HepG2 (cell line): ENCODE measurements at regions not wholly inside any gene's neighbourhood (a gene's known extent, or its start where the extent isn't known, plus 50 kb on each side); places are given as distances from the start of the nearest gene placed in this dataset.

Experiments used
- ATAC-seq: fragments of 200-7000 bp; cut with Tn5 transposase; 3 replicates; pipeline ENCODE4 v1.9.1; 2020; ENCODE audit warnings: mild to moderate bottlenecking, moderate library complexity
- BruUV-seq: library from RNA; stranded (reverse); fragments of 400-500 nt; replicated peaks from 2 replicates; lab custom pipeline; 2021; lab: Mats Ljungman, UMichigan
- CTCF ChIA-PET: fragments of 300-600 bp; formaldehyde crosslinking; extraction: SDS; loops from one replicate; lab custom pipeline; 2021; ENCODE audit warnings: low total read pairs, inconsistent platforms, low intra/inter-chr PET ratio; lab: Yijun Ruan, JAX
- POLR2A ChIA-PET: fragments of 350-600 bp; sonication (Branson Sonifier 250); formaldehyde crosslinking; loops from one replicate; lab custom pipeline; 2020; ENCODE audit warnings: antibody characterized with exemption, inconsistent platforms; lab: Yijun Ruan, JAX
- DNase-seq: peaks from one replicate; pipeline ENCODE4 v3.0.0-alpha.2; 2015; ENCODE audit warnings: low spot score
- FAIRE-seq: peaks from 3 replicates; lab custom pipeline; 2011; peaks lifted over from hg19 to GRCh38; lab: Jason Lieb, UNC
- H2AFZ ChIP-seq: one replicate; pipeline ENCODE4 v1.6.1; 2011; ENCODE audit warnings: low read length, inconsistent platforms
- H3K27ac ChIP-seq: fragments of 300-600 bp; 3 replicates; pipeline ENCODE4 v1.8.0; 2011; ENCODE audit warnings: mixed run types, mild to moderate bottlenecking, mixed read lengths, low read length, inconsistent platforms; ENCODE audit not compliant: insufficient read depth; ENCODE audit errors: extremely low read length
- H3K27me3 ChIP-seq, 2 experiments: fragments of 200-600 bp in 1 of 2; 2 replicates in 1 of 2; 3 replicates in 1 of 2; pipeline versions ENCODE4 v1.6.0 to v1.8.0; 2011; ENCODE audit warnings: low read length in 2 of 2, mild to moderate bottlenecking in 2 of 2, moderate library complexity in 2 of 2, inconsistent platforms in 1 of 2; ENCODE audit not compliant: insufficient read depth in 2 of 2, control insufficient read depth in 1 of 2
- H3K36me3 ChIP-seq, 2 experiments: fragments of 200-600 bp in 1 of 2; replicated peaks in 1 of 2; 2 replicates in 1 of 2; 3 replicates in 1 of 2; pipeline versions ENCODE4 v1.5.1 to v1.8.0; 2011; ENCODE audit warnings: low read length in 2 of 2, inconsistent platforms in 1 of 2; ENCODE audit not compliant: insufficient read depth in 2 of 2, control insufficient read depth in 1 of 2
- H3K4me1 ChIP-seq: 2 replicates; pipeline ENCODE4 v1.5.1; 2012; ENCODE audit warnings: low read length, inconsistent platforms; ENCODE audit not compliant: insufficient read depth
- H3K4me2 ChIP-seq: 2 replicates; pipeline ENCODE4 v1.6.0; 2011; ENCODE audit warnings: low read depth, low read length, inconsistent platforms
- H3K4me3 ChIP-seq, 3 experiments: fragments of 200-600 bp in 1 of 3; sonication (generic), shearing (Covaris generic) in 1 of 3; replicated peaks in 1 of 3; 2 replicates each; pipeline ENCODE4 v1.5.1; 2011 to 2016; ENCODE audit warnings: low read length in 3 of 3, inconsistent platforms in 2 of 3, low read depth in 2 of 3, mild to moderate bottlenecking in 2 of 3, control low read depth in 1 of 3, mixed read lengths in 1 of 3; ENCODE audit not compliant: insufficient read depth in 1 of 3
- H3K79me2 ChIP-seq: one replicate; pipeline ENCODE4 v1.6.1; 2011; ENCODE audit warnings: low read length, inconsistent platforms; ENCODE audit not compliant: insufficient read depth
- H3K9ac ChIP-seq: 2 replicates; pipeline ENCODE4 v1.6.0; 2011; ENCODE audit warnings: mild to moderate bottlenecking, low read depth, low read length, inconsistent platforms; ENCODE audit not compliant: insufficient read depth
- H3K9me3 ChIP-seq: 2 replicates; pipeline ENCODE4 v1.5.1; 2012; ENCODE audit warnings: mild to moderate bottlenecking, low read length
- H4K20me1 ChIP-seq: 2 replicates; pipeline ENCODE4 v1.6.0; 2011; ENCODE audit warnings: inconsistent platforms, mild to moderate bottlenecking, low read length, moderate library complexity; ENCODE audit not compliant: insufficient read depth
- GPN1 ChIP-seq: sonication (generic); formaldehyde crosslinking; IDR thresholded peaks from 2 replicates; pipeline ENCODE4 v1.5.1; 2020; ENCODE audit warnings: missing genetic modification reagents, borderline replicate concordance
- HDAC1 ChIP-seq: sonication (generic); formaldehyde crosslinking; IDR thresholded peaks from 2 replicates; pipeline ENCODE4 v1.5.1; 2020; ENCODE audit warnings: mild to moderate bottlenecking, missing genetic modification reagents
- KLF16 ChIP-seq, 2 experiments: sonication (generic) in 1 of 2; formaldehyde crosslinking in 1 of 2; IDR thresholded peaks; 2 replicates each; pipeline versions ENCODE4 v1.6.1 to v1.8.0; 2016 to 2023; ENCODE audit warnings: missing genetic modification reagents in 2 of 2, missing compliant biosample characterization in 1 of 2
- POGZ ChIP-seq: sonication (generic); formaldehyde crosslinking; IDR thresholded peaks from 2 replicates; pipeline ENCODE4 v1.4.0; 2020; ENCODE audit warnings: mild to moderate bottlenecking, missing genetic modification reagents
- ZFP1 ChIP-seq: IDR thresholded peaks from 2 replicates; pipeline ENCODE4 v1.6.1; 2016
- ZNF446 ChIP-seq: sonication (generic); formaldehyde crosslinking; IDR thresholded peaks from 2 replicates; pipeline ENCODE4 v1.5.0; 2020; ENCODE audit warnings: mild to moderate bottlenecking, missing genetic modification reagents
- ZNF615 ChIP-seq: sonication (generic); formaldehyde crosslinking; IDR thresholded peaks from 2 replicates; pipeline ENCODE4 v1.5.0; 2020; ENCODE audit warnings: mild to moderate bottlenecking, missing genetic modification reagents, borderline replicate concordance
- WGBS: methylation state at CpG from one replicate; pipeline ENCODE4 v1.1.6; 2017; ENCODE audit warnings: low lambda C conversion rate; 5-methylcytosine and 5-hydroxymethylcytosine counted together
- in situ Hi-C: cut with HindIII; loops from 2 replicates; pipeline ENCODE4 v1.10.0; 2017; ENCODE audit warnings: low pct_unique_long_range_greater_than_20kb; ENCODE audit not compliant: extremely low pct_ligation_motif_present
- intact Hi-C: fragments of 100-400 bp; cut with micrococcal nuclease; formaldehyde crosslinking; loops from one replicate; pipeline ENCODE4 v1.10.0; 2022; ENCODE audit not compliant: unreplicated experiment
- TF ChIP-seq, protein P1 (sequence below): sonication (generic); formaldehyde crosslinking; IDR thresholded peaks from 2 replicates; pipeline ENCODE4 v1.8.0; 2022; ENCODE audit warnings: mild to moderate bottlenecking, missing genetic modification reagents, borderline replicate concordance
- TF ChIP-seq, protein P2 (sequence below): sonication (generic); formaldehyde crosslinking; IDR thresholded peaks from 2 replicates; pipeline ENCODE4 v1.8.0; 2022; ENCODE audit warnings: missing genetic modification reagents, mild to moderate bottlenecking, moderate library complexity, borderline replicate concordance
- TF ChIP-seq, protein P3 (sequence below): IDR thresholded peaks from 2 replicates; pipeline ENCODE4 v1.4.0; 2020; ENCODE audit warnings: mild to moderate bottlenecking, missing genetic modification reagents

DNA sequence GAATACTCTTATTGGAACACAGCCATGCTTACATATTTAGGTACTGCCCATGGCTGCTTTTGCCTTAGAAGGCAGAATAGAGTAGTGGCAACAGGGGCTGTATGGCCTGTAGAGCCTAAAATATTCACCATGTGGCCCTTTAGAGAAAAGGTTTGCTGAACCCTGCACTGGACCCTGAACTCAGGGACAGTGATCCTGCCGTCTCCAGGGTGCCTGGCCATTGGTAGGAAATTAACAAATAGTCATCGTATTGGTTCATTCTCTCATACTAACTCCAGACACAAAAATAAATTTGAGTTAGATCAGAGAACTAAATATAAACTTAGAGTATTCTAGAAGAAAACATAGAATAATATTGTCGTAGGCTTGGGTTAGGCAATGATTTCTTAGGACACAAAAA, 181.4 kb downstream of the BCAS1 start:
- ATAC-seq (peak; percentile 27; the same call in 2 of the 3 replicates), DNase-seq (no peak), FAIRE-seq (no peak)
- no peak overlapping the region for H3K27ac ChIP-seq
- CTCF ChIA-PET = no interaction called here
- in situ Hi-C loops (no loop called here), intact Hi-C loops (no loop called here)
- no peaks in the 10 kb centered on the region for H4K20me1 ChIP-seq
- H3K36me3 ChIP-seq = no peaks in the 10 kb centered on the region
- BruUV-seq = no TSS peak
- no peak overlapping the region for H3K4me2 ChIP-seq
- H2AFZ ChIP-seq = no peak overlapping the region
- H3K79me2 ChIP-seq = no peaks in the 10 kb centered on the region
- POLR2A ChIA-PET = no interaction called here
- H3K9ac ChIP-seq = no peak overlapping the region
- no peaks in the 10 kb centered on the region for H3K9me3 ChIP-seq
- no peaks in the 10 kb centered on the region for H3K27me3 ChIP-seq
- WGBS = 18% methylated on average over 3 of the region's 3 CpGs
- no peak overlapping the region for H3K4me3 ChIP-seq
- H3K4me1 ChIP-seq = peaks cover 55% of the 10 kb centered on the region
- TF ChIP-seq HDAC1 (CRISPR knock-in tag) (0 out of 2 replicates have a peak, but pooled peaks have one; percentile 25), ZNF446 (CRISPR knock-in tag) (0 out of 2 replicates have a peak, but pooled peaks have one; percentile 36), ZNF615 (CRISPR knock-in tag) (no peak), ZFP1 (no peak), GPN1 (CRISPR knock-in tag) (no peak), POGZ (CRISPR knock-in tag) (0 out of 2 replicates have a peak, but pooled peaks have one; percentile 45), KLF16 (CRISPR knock-in tag; IDR thresholded peaks at IDR 0.05) (no peak)
- TF ChIP-seq, protein P1, sequence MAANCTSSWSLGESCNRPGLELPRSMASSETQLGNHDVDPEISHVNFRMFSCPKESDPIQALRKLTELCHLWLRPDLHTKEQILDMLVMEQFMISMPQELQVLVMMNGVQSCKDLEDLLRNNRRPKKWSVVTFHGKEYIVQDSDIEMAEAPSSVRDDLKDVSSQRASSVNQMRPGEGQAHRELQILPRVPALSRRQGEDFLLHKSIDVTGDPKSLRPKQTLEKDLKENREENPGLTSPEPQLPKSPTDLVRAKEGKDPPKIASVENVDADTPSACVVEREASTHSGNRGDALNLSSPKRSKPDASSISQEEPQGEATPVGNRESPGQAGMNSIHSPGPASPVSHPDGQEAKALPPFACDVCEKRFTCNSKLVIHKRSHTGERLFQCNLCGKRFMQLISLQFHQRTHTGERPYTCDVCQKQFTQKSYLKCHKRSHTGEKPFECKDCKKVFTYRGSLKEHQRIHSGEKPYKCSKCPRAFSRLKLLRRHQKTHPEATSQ (CRISPR knock-in tag) = no peak
- TF ChIP-seq, protein P2, sequence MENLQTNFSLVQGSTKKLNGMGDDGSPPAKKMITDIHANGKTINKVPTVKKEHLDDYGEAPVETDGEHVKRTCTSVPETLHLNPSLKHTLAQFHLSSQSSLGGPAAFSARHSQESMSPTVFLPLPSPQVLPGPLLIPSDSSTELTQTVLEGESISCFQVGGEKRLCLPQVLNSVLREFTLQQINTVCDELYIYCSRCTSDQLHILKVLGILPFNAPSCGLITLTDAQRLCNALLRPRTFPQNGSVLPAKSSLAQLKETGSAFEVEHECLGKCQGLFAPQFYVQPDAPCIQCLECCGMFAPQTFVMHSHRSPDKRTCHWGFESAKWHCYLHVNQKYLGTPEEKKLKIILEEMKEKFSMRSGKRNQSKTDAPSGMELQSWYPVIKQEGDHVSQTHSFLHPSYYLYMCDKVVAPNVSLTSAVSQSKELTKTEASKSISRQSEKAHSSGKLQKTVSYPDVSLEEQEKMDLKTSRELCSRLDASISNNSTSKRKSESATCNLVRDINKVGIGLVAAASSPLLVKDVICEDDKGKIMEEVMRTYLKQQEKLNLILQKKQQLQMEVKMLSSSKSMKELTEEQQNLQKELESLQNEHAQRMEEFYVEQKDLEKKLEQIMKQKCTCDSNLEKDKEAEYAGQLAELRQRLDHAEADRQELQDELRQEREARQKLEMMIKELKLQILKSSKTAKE (CRISPR knock-in tag) = no peak
- TF ChIP-seq, protein P3, sequence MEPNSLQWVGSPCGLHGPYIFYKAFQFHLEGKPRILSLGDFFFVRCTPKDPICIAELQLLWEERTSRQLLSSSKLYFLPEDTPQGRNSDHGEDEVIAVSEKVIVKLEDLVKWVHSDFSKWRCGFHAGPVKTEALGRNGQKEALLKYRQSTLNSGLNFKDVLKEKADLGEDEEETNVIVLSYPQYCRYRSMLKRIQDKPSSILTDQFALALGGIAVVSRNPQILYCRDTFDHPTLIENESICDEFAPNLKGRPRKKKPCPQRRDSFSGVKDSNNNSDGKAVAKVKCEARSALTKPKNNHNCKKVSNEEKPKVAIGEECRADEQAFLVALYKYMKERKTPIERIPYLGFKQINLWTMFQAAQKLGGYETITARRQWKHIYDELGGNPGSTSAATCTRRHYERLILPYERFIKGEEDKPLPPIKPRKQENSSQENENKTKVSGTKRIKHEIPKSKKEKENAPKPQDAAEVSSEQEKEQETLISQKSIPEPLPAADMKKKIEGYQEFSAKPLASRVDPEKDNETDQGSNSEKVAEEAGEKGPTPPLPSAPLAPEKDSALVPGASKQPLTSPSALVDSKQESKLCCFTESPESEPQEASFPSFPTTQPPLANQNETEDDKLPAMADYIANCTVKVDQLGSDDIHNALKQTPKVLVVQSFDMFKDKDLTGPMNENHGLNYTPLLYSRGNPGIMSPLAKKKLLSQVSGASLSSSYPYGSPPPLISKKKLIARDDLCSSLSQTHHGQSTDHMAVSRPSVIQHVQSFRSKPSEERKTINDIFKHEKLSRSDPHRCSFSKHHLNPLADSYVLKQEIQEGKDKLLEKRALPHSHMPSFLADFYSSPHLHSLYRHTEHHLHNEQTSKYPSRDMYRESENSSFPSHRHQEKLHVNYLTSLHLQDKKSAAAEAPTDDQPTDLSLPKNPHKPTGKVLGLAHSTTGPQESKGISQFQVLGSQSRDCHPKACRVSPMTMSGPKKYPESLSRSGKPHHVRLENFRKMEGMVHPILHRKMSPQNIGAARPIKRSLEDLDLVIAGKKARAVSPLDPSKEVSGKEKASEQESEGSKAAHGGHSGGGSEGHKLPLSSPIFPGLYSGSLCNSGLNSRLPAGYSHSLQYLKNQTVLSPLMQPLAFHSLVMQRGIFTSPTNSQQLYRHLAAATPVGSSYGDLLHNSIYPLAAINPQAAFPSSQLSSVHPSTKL (CRISPR knock-in tag) = 0 out of 2 replicates have a peak, but pooled peaks have one; percentile 31
